ENCODE measurements at regions not wholly inside any gene's neighbourhood (a gene's known extent, or its start where the extent isn't known, plus 50 kb on each side); places are given as distances from the start of the nearest gene placed in this dataset.

GRCh38 chr1:165052936-165053335 lies 303.6 kb downstream of the LMX1A start:
- TF ChIP-seq POLR2AphosphoS5 (IDR thresholded peaks at IDR 0.05) (no peak), CTCF (IDR thresholded peaks at IDR 0.05) (no peak)
